A673 (cell line): ENCODE measurements at regions not wholly inside any gene's neighbourhood (a gene's known extent, or its start where the extent isn't known, plus 50 kb on each side); places are given as distances from the start of the nearest gene placed in this dataset.

Experiments
- BruUV-seq: library from RNA; stranded (reverse); fragments of 400-500 nt; replicated peaks from 2 replicates; lab custom pipeline; 2021; lab: Mats Ljungman, UMichigan
- CTCF ChIA-PET: fragments of 300-600 bp; sonication (Branson Sonifier 250); formaldehyde crosslinking; loops from one replicate; lab custom pipeline; 2022; ENCODE audit warnings: antibody characterized with exemption; lab: Charles Lee
- POLR2A ChIA-PET: fragments of 300-600 bp; sonication (Branson Sonifier 250); formaldehyde crosslinking; loops from one replicate; lab custom pipeline; 2022; ENCODE audit warnings: antibody characterized with exemption; ENCODE audit not compliant: low non-redundant PET; lab: Charles Lee
- DNase-seq: peaks from one replicate; pipeline ENCODE4 v3.0.0-alpha.2; 2015; ENCODE audit warnings: low spot score
- H3K27ac ChIP-seq: fragments of 200-600 bp; sonication (generic); 2 replicates; pipeline ENCODE4 v1.5.1; 2016; ENCODE audit warnings: mixed run types, low read depth, mild to moderate bottlenecking, mixed read lengths, antibody characterized with exemption, low read length; ENCODE audit not compliant: poor library complexity, severe bottlenecking
- H3K27me3 ChIP-seq: fragments of 200-600 bp; sonication (generic); replicated peaks from 2 replicates; pipeline ENCODE4 v1.6.1; 2017; ENCODE audit warnings: mixed run types, low read depth, mild to moderate bottlenecking, mixed read lengths, antibody characterized with exemption, low read length; ENCODE audit not compliant: insufficient read depth, poor library complexity
- H3K36me3 ChIP-seq: fragments of 200-600 bp; sonication (generic); 2 replicates; pipeline ENCODE4 v1.6.1; 2016; ENCODE audit warnings: mixed run types, mild to moderate bottlenecking, mixed read lengths, antibody characterized with exemption, low read length; ENCODE audit not compliant: insufficient read depth, poor library complexity, severe bottlenecking
- H3K4me1 ChIP-seq: fragments of 200-600 bp; sonication (generic); 2 replicates; pipeline ENCODE4 v1.6.1; 2017; ENCODE audit warnings: mixed run types, mild to moderate bottlenecking, mixed read lengths, antibody characterized with exemption, low read length; ENCODE audit not compliant: insufficient read depth, poor library complexity, severe bottlenecking
- H3K4me3 ChIP-seq: fragments of 200-600 bp; sonication (generic); 2 replicates; pipeline ENCODE4 v1.5.1; 2016; ENCODE audit warnings: low read depth, mixed run types, mild to moderate bottlenecking, mixed read lengths, low read length; ENCODE audit not compliant: poor library complexity, severe bottlenecking
- H3K9me3 ChIP-seq: fragments of 200-600 bp; sonication (generic); 2 replicates; pipeline ENCODE4 v1.6.1; 2016; ENCODE audit warnings: mixed run types, low read depth, mild to moderate bottlenecking, mixed read lengths, antibody characterized with exemption, low read length; ENCODE audit not compliant: poor library complexity, severe bottlenecking
- EZH2 ChIP-seq: fragments of 200-600 bp; sonication (generic); IDR thresholded peaks from 2 replicates; pipeline ENCODE4 v1.6.1; 2017; ENCODE audit warnings: borderline replicate concordance, low read depth, mild to moderate bottlenecking, mixed read lengths, antibody characterized with exemption, low read length; ENCODE audit not compliant: poor library complexity, severe bottlenecking
- intact Hi-C: fragments of 100-400 bp; cut with micrococcal nuclease; formaldehyde crosslinking; loops from one replicate; pipeline ENCODE4 v1.10.0; 2022; ENCODE audit not compliant: unreplicated experiment
- TF ChIP-seq, protein P1 (sequence below): fragments of 300-800, 200-600 bp; sonication (generic); conservative IDR thresholded peaks from 2 replicates; pipeline ENCODE4 v1.5.1; 2017; ENCODE audit warnings: low read depth, mild to moderate bottlenecking, antibody characterized with exemption, low read length, moderate library complexity, mixed read lengths

- CTCF ChIA-PET = no interaction called here
- peak overlapping the region; percentile 75 for H3K27ac ChIP-seq
- no peak overlapping the region for H3K4me3 ChIP-seq
- TF ChIP-seq EZH2 = no peak
- TF ChIP-seq, protein P1, sequence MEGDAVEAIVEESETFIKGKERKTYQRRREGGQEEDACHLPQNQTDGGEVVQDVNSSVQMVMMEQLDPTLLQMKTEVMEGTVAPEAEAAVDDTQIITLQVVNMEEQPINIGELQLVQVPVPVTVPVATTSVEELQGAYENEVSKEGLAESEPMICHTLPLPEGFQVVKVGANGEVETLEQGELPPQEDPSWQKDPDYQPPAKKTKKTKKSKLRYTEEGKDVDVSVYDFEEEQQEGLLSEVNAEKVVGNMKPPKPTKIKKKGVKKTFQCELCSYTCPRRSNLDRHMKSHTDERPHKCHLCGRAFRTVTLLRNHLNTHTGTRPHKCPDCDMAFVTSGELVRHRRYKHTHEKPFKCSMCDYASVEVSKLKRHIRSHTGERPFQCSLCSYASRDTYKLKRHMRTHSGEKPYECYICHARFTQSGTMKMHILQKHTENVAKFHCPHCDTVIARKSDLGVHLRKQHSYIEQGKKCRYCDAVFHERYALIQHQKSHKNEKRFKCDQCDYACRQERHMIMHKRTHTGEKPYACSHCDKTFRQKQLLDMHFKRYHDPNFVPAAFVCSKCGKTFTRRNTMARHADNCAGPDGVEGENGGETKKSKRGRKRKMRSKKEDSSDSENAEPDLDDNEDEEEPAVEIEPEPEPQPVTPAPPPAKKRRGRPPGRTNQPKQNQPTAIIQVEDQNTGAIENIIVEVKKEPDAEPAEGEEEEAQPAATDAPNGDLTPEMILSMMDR = no peak
- BruUV-seq = no TSS peak
- DNase-seq = no peak
- H3K9me3 ChIP-seq = no peaks in the 10 kb centered on the region
- no peaks in the 10 kb centered on the region for H3K36me3 ChIP-seq
- POLR2A ChIA-PET = no interaction called here
- no peaks in the 10 kb centered on the region for H3K27me3 ChIP-seq
- intact Hi-C loops = no loop called here
- peaks cover 49% of the 10 kb centered on the region for H3K4me1 ChIP-seq
Measured at GRCh38 chr17:77419547-77420094, 278.9 kb downstream of the SEC14L1 start.

DNA sequence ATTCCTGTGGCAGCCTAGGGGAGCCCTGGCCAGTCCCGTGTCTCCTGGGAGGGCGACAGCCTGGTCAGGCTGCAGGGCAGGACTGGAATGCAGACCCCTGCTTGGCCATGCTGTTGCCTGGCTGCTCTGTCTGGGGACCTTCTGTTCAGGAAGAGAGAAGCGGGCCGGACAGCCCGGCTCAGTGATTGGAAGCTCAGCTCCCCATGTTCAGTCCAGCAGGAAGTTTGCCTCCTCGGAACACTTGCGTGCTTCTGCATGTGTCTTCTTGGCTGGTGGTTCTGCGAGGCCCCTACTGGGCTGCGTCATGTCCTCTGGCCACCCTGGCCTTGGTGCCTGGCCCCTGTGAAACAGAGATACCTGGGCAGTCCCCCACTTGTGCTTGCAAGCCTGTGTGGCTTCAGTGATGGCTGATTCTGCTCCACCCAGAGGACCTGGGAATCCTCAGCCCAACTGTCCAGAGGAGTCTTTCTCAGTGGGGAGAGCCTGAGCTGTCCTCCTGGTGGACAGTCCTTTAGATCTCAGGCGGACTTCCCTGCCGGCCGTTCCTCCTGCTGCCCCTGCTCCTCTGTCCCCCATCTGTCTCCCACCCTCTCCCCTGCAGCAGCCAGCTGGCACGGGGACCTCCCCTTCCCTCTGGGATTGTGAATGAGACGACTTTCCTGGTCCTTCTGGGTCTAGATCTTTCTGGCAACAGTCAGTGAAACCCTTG lies 279.5 kb downstream of the SEC14L1 start:
- BruUV-seq = no TSS peak
- H3K9me3 ChIP-seq = no peaks in the 10 kb centered on the region
- DNase-seq = no peak
- H3K27ac ChIP-seq = peak overlapping the region; percentile 75
- peak overlapping the region; percentile 23 for H3K4me3 ChIP-seq
- peaks cover 53% of the 10 kb centered on the region for H3K4me1 ChIP-seq
- H3K36me3 ChIP-seq = no peaks in the 10 kb centered on the region
- ChIA-PET POLR2A (no interaction called here), CTCF (no interaction called here)
- no peaks in the 10 kb centered on the region for H3K27me3 ChIP-seq
- intact Hi-C loops = no loop called here
- no peak for TF ChIP-seq EZH2
- TF ChIP-seq, protein P1 = no peak

DNA sequence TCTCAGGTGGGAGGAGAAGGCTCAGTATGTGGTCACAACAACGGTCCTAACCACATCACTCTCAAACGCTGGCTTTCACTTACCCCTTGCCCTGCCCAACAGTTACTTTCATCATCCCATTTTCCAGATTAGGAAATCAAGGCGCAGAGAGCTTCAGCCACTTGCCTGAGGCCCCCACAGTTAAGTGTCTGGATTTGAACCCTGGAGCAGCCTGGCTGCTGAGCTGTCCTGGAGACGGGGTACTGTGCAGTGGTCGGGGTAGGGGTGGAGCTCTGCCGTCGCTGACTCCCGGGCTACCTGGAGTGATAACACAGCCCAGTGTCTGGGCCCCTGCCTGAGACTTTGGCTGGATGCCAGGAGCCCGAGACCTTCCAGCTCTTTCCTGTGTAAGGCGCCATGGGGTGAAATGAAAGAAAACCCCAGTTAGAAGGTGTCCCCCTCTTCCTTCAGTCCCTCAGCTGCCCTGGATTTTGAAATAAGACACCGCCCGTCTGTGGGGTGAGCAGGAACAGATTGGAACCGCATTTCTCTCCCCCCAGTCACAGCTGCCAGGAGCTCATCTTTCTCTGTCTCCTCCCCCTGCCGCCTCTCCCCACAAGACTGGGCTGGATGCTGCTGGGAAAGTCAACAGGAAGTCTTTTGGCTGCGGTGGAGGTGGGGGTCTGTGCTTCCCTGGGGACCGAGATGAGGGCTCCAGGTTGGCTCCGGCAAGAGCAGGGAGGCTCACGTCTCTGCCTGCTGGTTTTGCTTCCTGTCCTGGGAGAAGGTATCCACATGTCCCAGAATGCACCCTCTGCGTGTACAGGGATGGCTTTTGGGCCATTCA lies 280.2 kb downstream of the SEC14L1 start:
- DNase-seq = peak; percentile 91
- H3K9me3 ChIP-seq = no peaks in the 10 kb centered on the region
- H3K4me3 ChIP-seq = peak overlapping the region; percentile 23
- CTCF ChIA-PET = interaction anchor here (1.8 kb wide), 1 partner anchor 9 kb away, joined by 5 read pairs; no protein-coding TSS in a partner anchor
- TF ChIP-seq EZH2 = no peak
- TF ChIP-seq, protein P1 = no peak
- H3K36me3 ChIP-seq = no peaks in the 10 kb centered on the region
- H3K4me1 ChIP-seq = peaks cover 61% of the 10 kb centered on the region
- H3K27ac ChIP-seq = peak overlapping the region; percentile 75
- H3K27me3 ChIP-seq = no peaks in the 10 kb centered on the region
- intact Hi-C loops = no loop called here
- POLR2A ChIA-PET = interaction anchor here (0.6 kb wide), 1 partner anchor 341 kb away, joined by 3 read pairs; no protein-coding TSS in a partner anchor
- BruUV-seq = no TSS peak
